Fibroblast of skin of back (primary cell): ENCODE measurements at regions not wholly inside any gene's neighbourhood (a gene's known extent, or its start where the extent isn't known, plus 50 kb on each side); places are given as distances from the start of the nearest gene placed in this dataset.
"Not testable (repeated sequence)": the region's sequence is repeated elsewhere in the genome, so short reads cannot be mapped to it uniquely, and the experiment has no call there.

ENCODE experiments used
- DNase-seq: peaks from one replicate; pipeline ENCODE4 v3.0.0-alpha.2; 2013

- no peak for DNase-seq
These were observed 169.2 kb upstream of the PLXNC1 start for GRCh38 chr12:93979189-93979588.

GRCh38 chr12:93980711-93981110, 167.7 kb upstream of the PLXNC1 start:
- DNase-seq: no peak

- DNase-seq: no peak
These were observed 167.0 kb upstream of the PLXNC1 start for GRCh38 chr12:93981411-93981810.

GRCh38 chr12:93982771-93983315, 165.5 kb upstream of the PLXNC1 start:
- DNase-seq: peak; percentile 73

- DNase-seq: no peak
These were observed 164.4 kb upstream of the PLXNC1 start for GRCh38 chr12:93984005-93984404.

GRCh38 chr12:93989949-93990348, 158.4 kb upstream of the PLXNC1 start:
- no peak for DNase-seq

- peak; percentile 85 for DNase-seq
These were observed 157.3 kb upstream of the PLXNC1 start for GRCh38 chr12:93990832-93991803.

- DNase-seq: peak; percentile 63
These were observed 156.4 kb upstream of the PLXNC1 start for GRCh38 chr12:93991829-93992461.

GRCh38 chr12:93994721-93995120, 153.7 kb upstream of the PLXNC1 start:
- DNase-seq: no peak

- no peak for DNase-seq
These were observed 152.1 kb upstream of the PLXNC1 start for GRCh38 chr12:93996321-93996720.

GRCh38 chr12:94001691-94002090, 146.7 kb upstream of the PLXNC1 start:
- DNase-seq: no peak

GRCh38 chr12:94002925-94003324, 145.5 kb upstream of the PLXNC1 start:
- DNase-seq: not testable (repeated sequence)

- DNase-seq: not testable (repeated sequence)
These were observed 140.5 kb upstream of the PLXNC1 start for GRCh38 chr12:94007833-94008232.

- no peak for DNase-seq
These were observed 138.1 kb upstream of the PLXNC1 start for GRCh38 chr12:94010307-94010706.

- DNase-seq: no peak
These were observed 136.3 kb upstream of the PLXNC1 start for GRCh38 chr12:94012071-94012470.

- DNase-seq: no peak
These were observed 135.8 kb upstream of the PLXNC1 start for GRCh38 chr12:94012590-94012989.

- not testable (repeated sequence) for DNase-seq
These were observed 131.1 kb upstream of the PLXNC1 start for GRCh38 chr12:94017247-94017646.

- no peak for DNase-seq
These were observed 128.0 kb upstream of the PLXNC1 start for GRCh38 chr12:94020335-94020734.

GRCh38 chr12:94023879-94024278, 124.5 kb upstream of the PLXNC1 start:
- no peak for DNase-seq

GRCh38 chr12:94025068-94025467, 123.3 kb upstream of the PLXNC1 start:
- no peak for DNase-seq

- no peak for DNase-seq
These were observed 122.6 kb upstream of the PLXNC1 start for GRCh38 chr12:94025756-94026155.

- no peak for DNase-seq
These were observed 121.8 kb upstream of the PLXNC1 start for GRCh38 chr12:94026596-94026995.

- no peak for DNase-seq
These were observed 120.8 kb upstream of the PLXNC1 start for GRCh38 chr12:94027561-94027960.

GRCh38 chr12:94031763-94032162, 116.6 kb upstream of the PLXNC1 start:
- DNase-seq: no peak
